ENCODE measurements at regions not wholly inside any gene's neighbourhood (a gene's known extent, or its start where the extent isn't known, plus 50 kb on each side); places are given as distances from the start of the nearest gene placed in this dataset.
"Not testable (repeated sequence)": the region's sequence is repeated elsewhere in the genome, so short reads cannot be mapped to it uniquely, and the experiment has no call there.

DNA sequence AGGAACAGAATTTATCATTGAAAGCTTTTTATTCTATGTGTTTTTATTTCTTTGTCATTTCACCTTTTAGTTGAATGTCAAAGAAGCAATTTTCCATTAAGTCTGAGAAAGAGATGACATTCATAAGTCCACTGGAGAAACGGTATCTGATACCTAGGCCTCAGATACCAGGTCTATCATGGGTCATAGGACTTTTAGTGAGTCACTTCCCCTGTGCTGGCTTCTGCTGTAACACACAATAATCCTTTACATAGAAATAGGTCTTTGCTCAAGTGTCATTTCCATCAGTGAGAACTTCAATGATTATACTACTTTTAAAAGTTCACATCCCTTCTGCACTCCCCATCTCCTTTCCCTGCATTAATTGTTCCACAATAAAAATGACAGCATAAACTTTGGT, 125.5 kb upstream of the ARMCX2 start:
- Mint-ChIP-seq H3K9me3 (ENCODE audit: unreplicated experiment) (no peaks in the 10 kb centered on the region), H3K4me3 (ENCODE audit: unreplicated experiment) (no peak overlapping the region), H3K27ac (ENCODE audit: unreplicated experiment) (no peak overlapping the region), H3K36me3 (ENCODE audit: unreplicated experiment) (no peaks in the 10 kb centered on the region), H3K27me3 (ENCODE audit: unreplicated experiment) (no peaks in the 10 kb centered on the region), H3K4me1 (ENCODE audit: low read depth, unreplicated experiment) (no peaks in the 10 kb centered on the region)
- no peak for DNase-seq
- TF ChIP-seq, protein P1, sequence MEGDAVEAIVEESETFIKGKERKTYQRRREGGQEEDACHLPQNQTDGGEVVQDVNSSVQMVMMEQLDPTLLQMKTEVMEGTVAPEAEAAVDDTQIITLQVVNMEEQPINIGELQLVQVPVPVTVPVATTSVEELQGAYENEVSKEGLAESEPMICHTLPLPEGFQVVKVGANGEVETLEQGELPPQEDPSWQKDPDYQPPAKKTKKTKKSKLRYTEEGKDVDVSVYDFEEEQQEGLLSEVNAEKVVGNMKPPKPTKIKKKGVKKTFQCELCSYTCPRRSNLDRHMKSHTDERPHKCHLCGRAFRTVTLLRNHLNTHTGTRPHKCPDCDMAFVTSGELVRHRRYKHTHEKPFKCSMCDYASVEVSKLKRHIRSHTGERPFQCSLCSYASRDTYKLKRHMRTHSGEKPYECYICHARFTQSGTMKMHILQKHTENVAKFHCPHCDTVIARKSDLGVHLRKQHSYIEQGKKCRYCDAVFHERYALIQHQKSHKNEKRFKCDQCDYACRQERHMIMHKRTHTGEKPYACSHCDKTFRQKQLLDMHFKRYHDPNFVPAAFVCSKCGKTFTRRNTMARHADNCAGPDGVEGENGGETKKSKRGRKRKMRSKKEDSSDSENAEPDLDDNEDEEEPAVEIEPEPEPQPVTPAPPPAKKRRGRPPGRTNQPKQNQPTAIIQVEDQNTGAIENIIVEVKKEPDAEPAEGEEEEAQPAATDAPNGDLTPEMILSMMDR (IDR thresholded peaks at IDR 0.05; ENCODE audit: partially characterized antibody, unreplicated experiment), result no peak

GRCh38 chrX:101780421-101780820, 120.8 kb upstream of the ARMCX2 start:
- H3K27me3 Mint-ChIP-seq (ENCODE audit: unreplicated experiment); H3K4me3 Mint-ChIP-seq (ENCODE audit: unreplicated experiment); H3K36me3 Mint-ChIP-seq (ENCODE audit: unreplicated experiment); DNase-seq; H3K27ac Mint-ChIP-seq (ENCODE audit: unreplicated experiment); H3K4me1 Mint-ChIP-seq (ENCODE audit: low read depth, unreplicated experiment); H3K9me3 Mint-ChIP-seq (ENCODE audit: unreplicated experiment): not testable (repeated sequence)

GRCh38 chrX:101774340-101774739, 114.7 kb upstream of the ARMCX2 start:
- Mint-ChIP-seq H3K4me1 (ENCODE audit: low read depth, unreplicated experiment) (no peaks in the 10 kb centered on the region), H3K4me3 (ENCODE audit: unreplicated experiment) (no peak overlapping the region), H3K36me3 (ENCODE audit: unreplicated experiment) (no peaks in the 10 kb centered on the region), H3K9me3 (ENCODE audit: unreplicated experiment) (peaks cover 2% of the 10 kb centered on the region), H3K27me3 (ENCODE audit: unreplicated experiment) (no peaks in the 10 kb centered on the region), H3K27ac (ENCODE audit: unreplicated experiment) (no peak overlapping the region)
- TF ChIP-seq, protein P1 (IDR thresholded peaks at IDR 0.05; ENCODE audit: partially characterized antibody, unreplicated experiment), result no peak
- DNase-seq, result no peak

DNA sequence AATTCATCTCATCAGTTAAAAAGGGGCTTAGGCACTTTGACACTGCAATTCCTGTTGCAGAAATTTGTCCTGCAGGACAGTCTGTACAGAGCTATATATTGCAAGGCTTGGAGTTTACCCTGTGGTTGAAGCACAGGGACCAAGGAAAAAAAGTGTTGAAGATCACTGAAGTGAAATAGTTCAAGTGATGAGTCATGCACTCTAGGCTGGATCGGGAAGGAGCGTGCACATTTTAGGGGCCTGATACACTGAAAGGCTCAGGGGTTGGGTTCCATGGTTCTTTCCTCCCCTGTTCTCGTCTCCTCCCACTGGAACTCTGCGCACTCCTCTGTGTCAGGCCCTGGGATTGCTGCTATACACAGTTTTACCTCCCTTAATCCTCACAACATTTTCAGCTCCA, 104.9 kb upstream of the ARMCX2 start:
- Mint-ChIP-seq H3K36me3 (ENCODE audit: unreplicated experiment) (no peaks in the 10 kb centered on the region), H3K4me1 (ENCODE audit: low read depth, unreplicated experiment) (no peaks in the 10 kb centered on the region), H3K27me3 (ENCODE audit: unreplicated experiment) (peaks cover 1% of the 10 kb centered on the region), H3K9me3 (ENCODE audit: unreplicated experiment) (no peaks in the 10 kb centered on the region), H3K27ac (ENCODE audit: unreplicated experiment) (no peak overlapping the region), H3K4me3 (ENCODE audit: unreplicated experiment) (no peak overlapping the region)
- DNase-seq, result no peak
- TF ChIP-seq, protein P1 (IDR thresholded peaks at IDR 0.05; ENCODE audit: partially characterized antibody, unreplicated experiment), result no peak

GRCh38 chrX:101759000-101759399, 99.3 kb upstream of the ARMCX2 start:
- Mint-ChIP-seq H3K4me3 (ENCODE audit: unreplicated experiment) (no peak overlapping the region), H3K27ac (ENCODE audit: unreplicated experiment) (no peak overlapping the region), H3K36me3 (ENCODE audit: unreplicated experiment) (no peaks in the 10 kb centered on the region), H3K9me3 (ENCODE audit: unreplicated experiment) (no peaks in the 10 kb centered on the region), H3K27me3 (ENCODE audit: unreplicated experiment) (no peaks in the 10 kb centered on the region), H3K4me1 (ENCODE audit: low read depth, unreplicated experiment) (no peaks in the 10 kb centered on the region)
- TF ChIP-seq, protein P1 (IDR thresholded peaks at IDR 0.05; ENCODE audit: partially characterized antibody, unreplicated experiment), result no peak
- no peak for DNase-seq

- DNase-seq, result no peak
- H3K27ac Mint-ChIP-seq (ENCODE audit: unreplicated experiment), result no peak overlapping the region
- TF ChIP-seq, protein P1 (IDR thresholded peaks at IDR 0.05; ENCODE audit: partially characterized antibody, unreplicated experiment), result no peak
- no peaks in the 10 kb centered on the region for H3K4me1 Mint-ChIP-seq (ENCODE audit: low read depth, unreplicated experiment)
- H3K36me3 Mint-ChIP-seq (ENCODE audit: unreplicated experiment), result no peaks in the 10 kb centered on the region
- H3K27me3 Mint-ChIP-seq (ENCODE audit: unreplicated experiment), result no peaks in the 10 kb centered on the region
- H3K4me3 Mint-ChIP-seq (ENCODE audit: unreplicated experiment), result no peak overlapping the region
- H3K9me3 Mint-ChIP-seq (ENCODE audit: unreplicated experiment), result no peaks in the 10 kb centered on the region
These were observed 91.1 kb upstream of the ARMCX2 start for GRCh38 chrX:101750744-101751143.

Measured in glutamatergic neuron (in vitro differentiated cells).